Endothelial cell (in vitro differentiated cells): ENCODE measurements at regions not wholly inside any gene's neighbourhood (a gene's known extent, or its start where the extent isn't known, plus 50 kb on each side); places are given as distances from the start of the nearest gene placed in this dataset.

Experiments
- DNase-seq: peaks from one replicate; pipeline ENCODE4 v3.0.0; 2021; ENCODE audit warnings: low spot score
- H3K27ac Mint-ChIP-seq: one replicate; pipeline ENCODE4 v1.8.0; 2021; ENCODE audit warnings: mixed read lengths, inconsistent platforms; ENCODE audit not compliant: unreplicated experiment
- H3K27me3 Mint-ChIP-seq: one replicate; pipeline ENCODE4 v1.8.0; 2021; ENCODE audit warnings: mild to moderate bottlenecking, moderate library complexity, mixed read lengths, inconsistent platforms; ENCODE audit not compliant: unreplicated experiment
- H3K36me3 Mint-ChIP-seq: one replicate; pipeline ENCODE4 v1.8.0; 2021; ENCODE audit warnings: mild to moderate bottlenecking, low read depth, mixed read lengths, inconsistent platforms; ENCODE audit not compliant: unreplicated experiment
- H3K4me1 Mint-ChIP-seq: one replicate; pipeline ENCODE4 v1.8.0; 2021; ENCODE audit warnings: mild to moderate bottlenecking, mixed read lengths, inconsistent platforms; ENCODE audit not compliant: unreplicated experiment
- H3K4me3 Mint-ChIP-seq: one replicate; pipeline ENCODE4 v1.8.0; 2021; ENCODE audit warnings: mild to moderate bottlenecking, mixed read lengths, inconsistent platforms; ENCODE audit not compliant: unreplicated experiment
- H3K9me3 Mint-ChIP-seq: one replicate; pipeline ENCODE4 v1.8.0; 2021; ENCODE audit warnings: mixed read lengths, inconsistent platforms; ENCODE audit not compliant: unreplicated experiment
- TF ChIP-seq, protein P1 (sequence below): fragments of 200-600 bp; sonication (generic); IDR thresholded peaks from one replicate; pipeline ENCODE4 v1.5.0; 2021; ENCODE audit warnings: antibody characterized with exemption; ENCODE audit not compliant: unreplicated experiment

- no peak for DNase-seq
- H3K4me3 Mint-ChIP-seq = no peak overlapping the region
- H3K27me3 Mint-ChIP-seq = no peaks in the 10 kb centered on the region
- H3K36me3 Mint-ChIP-seq = no peaks in the 10 kb centered on the region
- no peaks in the 10 kb centered on the region for H3K9me3 Mint-ChIP-seq
- H3K27ac Mint-ChIP-seq = no peak overlapping the region
- TF ChIP-seq, protein P1, sequence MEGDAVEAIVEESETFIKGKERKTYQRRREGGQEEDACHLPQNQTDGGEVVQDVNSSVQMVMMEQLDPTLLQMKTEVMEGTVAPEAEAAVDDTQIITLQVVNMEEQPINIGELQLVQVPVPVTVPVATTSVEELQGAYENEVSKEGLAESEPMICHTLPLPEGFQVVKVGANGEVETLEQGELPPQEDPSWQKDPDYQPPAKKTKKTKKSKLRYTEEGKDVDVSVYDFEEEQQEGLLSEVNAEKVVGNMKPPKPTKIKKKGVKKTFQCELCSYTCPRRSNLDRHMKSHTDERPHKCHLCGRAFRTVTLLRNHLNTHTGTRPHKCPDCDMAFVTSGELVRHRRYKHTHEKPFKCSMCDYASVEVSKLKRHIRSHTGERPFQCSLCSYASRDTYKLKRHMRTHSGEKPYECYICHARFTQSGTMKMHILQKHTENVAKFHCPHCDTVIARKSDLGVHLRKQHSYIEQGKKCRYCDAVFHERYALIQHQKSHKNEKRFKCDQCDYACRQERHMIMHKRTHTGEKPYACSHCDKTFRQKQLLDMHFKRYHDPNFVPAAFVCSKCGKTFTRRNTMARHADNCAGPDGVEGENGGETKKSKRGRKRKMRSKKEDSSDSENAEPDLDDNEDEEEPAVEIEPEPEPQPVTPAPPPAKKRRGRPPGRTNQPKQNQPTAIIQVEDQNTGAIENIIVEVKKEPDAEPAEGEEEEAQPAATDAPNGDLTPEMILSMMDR = no peak
- H3K4me1 Mint-ChIP-seq = no peaks in the 10 kb centered on the region
Measured at GRCh38 chr7:16178585-16178984, 242.8 kb downstream of the CRPPA start.

DNA sequence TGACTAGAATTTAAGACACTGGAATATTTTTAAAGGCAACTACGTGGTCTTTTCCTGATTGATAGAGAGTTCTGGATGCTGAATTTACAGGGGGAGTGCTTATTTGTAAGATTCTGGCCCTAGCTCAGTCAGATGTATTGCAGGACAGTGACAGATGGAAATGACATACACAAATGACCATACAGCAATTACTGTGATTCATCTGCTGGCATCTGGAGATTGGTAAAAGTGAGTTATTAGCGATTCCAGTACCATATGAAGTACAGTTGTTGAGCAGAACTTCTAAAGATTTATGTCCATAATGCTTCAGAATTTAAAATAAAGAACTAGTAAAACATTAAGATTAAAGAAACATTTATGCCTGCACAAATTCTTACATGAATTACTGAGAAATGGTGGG, 243.2 kb downstream of the CRPPA start:
- Mint-ChIP-seq H3K36me3 (no peaks in the 10 kb centered on the region), H3K4me3 (no peak overlapping the region), H3K9me3 (no peaks in the 10 kb centered on the region), H3K27me3 (no peaks in the 10 kb centered on the region), H3K4me1 (no peaks in the 10 kb centered on the region), H3K27ac (no peak overlapping the region)
- TF ChIP-seq, protein P1 = no peak
- DNase-seq = no peak

GRCh38 chr7:16174253-16174652, 247.1 kb downstream of the CRPPA start:
- TF ChIP-seq, protein P1 = no peak
- DNase-seq = no peak
- Mint-ChIP-seq H3K4me3 (no peak overlapping the region), H3K27me3 (no peaks in the 10 kb centered on the region), H3K4me1 (peaks cover 2% of the 10 kb centered on the region), H3K9me3 (no peaks in the 10 kb centered on the region), H3K27ac (no peak overlapping the region), H3K36me3 (no peaks in the 10 kb centered on the region)

- no peaks in the 10 kb centered on the region for H3K27me3 Mint-ChIP-seq
Measured at GRCh38 chr7:16172366-16172765, 249.0 kb downstream of the CRPPA start.

DNA sequence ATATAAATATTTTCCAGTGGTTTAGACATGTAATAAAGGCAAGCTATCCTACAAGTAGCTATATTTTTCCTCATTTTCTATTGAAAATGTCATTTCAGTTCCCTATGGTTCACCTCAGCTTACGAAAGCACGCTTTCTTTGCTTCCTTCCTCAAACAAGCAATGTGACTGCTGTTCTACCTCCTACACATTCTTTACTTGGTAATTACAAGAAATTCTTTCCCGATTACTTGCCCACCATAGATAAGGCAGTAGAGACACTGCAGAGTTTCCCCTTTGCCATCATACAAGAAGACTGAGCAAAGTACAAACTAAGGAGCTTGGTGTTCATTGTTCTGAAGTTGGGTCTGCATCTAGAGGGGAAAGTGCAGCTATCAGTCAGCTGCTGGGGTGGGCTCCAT, 249.4 kb downstream of the CRPPA start:
- H3K27ac Mint-ChIP-seq = no peak overlapping the region
- TF ChIP-seq, protein P1 = no peak

More at GRCh38 chr7:16172366-16172765, 249.0 kb downstream of the CRPPA start:
- H3K4me1 Mint-ChIP-seq = peaks cover 2% of the 10 kb centered on the region
- H3K9me3 Mint-ChIP-seq = no peaks in the 10 kb centered on the region
- H3K27ac Mint-ChIP-seq = no peak overlapping the region
- no peak overlapping the region for H3K4me3 Mint-ChIP-seq
- DNase-seq = no peak
- TF ChIP-seq, protein P1 = no peak
- no peaks in the 10 kb centered on the region for H3K36me3 Mint-ChIP-seq

More for the DNA sequence above, 249.4 kb downstream of the CRPPA start:
- H3K4me1 Mint-ChIP-seq = peaks cover 2% of the 10 kb centered on the region
- no peaks in the 10 kb centered on the region for H3K9me3 Mint-ChIP-seq
- no peaks in the 10 kb centered on the region for H3K36me3 Mint-ChIP-seq
- no peak for DNase-seq
- no peak overlapping the region for H3K4me3 Mint-ChIP-seq
- no peaks in the 10 kb centered on the region for H3K27me3 Mint-ChIP-seq
